HEK293T (cell line): ENCODE measurements at regions not wholly inside any gene's neighbourhood (a gene's known extent, or its start where the extent isn't known, plus 50 kb on each side); places are given as distances from the start of the nearest gene placed in this dataset.
A peak's percentile ranks its signal among the peaks of the same experiment; 100 is the strongest.

ENCODE experiments used
- CTCF ChIA-PET: fragments of 350-600 bp; formaldehyde crosslinking; extraction: SDS; loops from one replicate; lab custom pipeline; 2021; ENCODE audit warnings: antibody characterized with exemption, inconsistent platforms; lab: Yijun Ruan, JAX
- POLR2A ChIA-PET: fragments of 350-600 bp; formaldehyde crosslinking; extraction: SDS; loops from one replicate; lab custom pipeline; 2020; ENCODE audit warnings: antibody characterized with exemption, inconsistent platforms; lab: Yijun Ruan, JAX
- DNase-seq: peaks from one replicate; pipeline ENCODE4 v3.0.0; 2012; ENCODE audit warnings: mixed read lengths; ENCODE audit errors: extremely low spot score
- ARNT ChIP-seq: fragments of 450-650 bp; IDR thresholded peaks from 2 replicates; pipeline ENCODE4 v1.6.1; 2017; ENCODE audit warnings: mild to moderate bottlenecking
- BHLHE40 ChIP-seq: fragments of 450-650 bp; IDR thresholded peaks from 2 replicates; pipeline ENCODE4 v1.6.1; 2016; ENCODE audit warnings: mild to moderate bottlenecking, moderate library complexity, borderline replicate concordance
- CTBP1 ChIP-seq: fragments of 450-650 bp; IDR thresholded peaks from 2 replicates; pipeline ENCODE4 v1.6.1; 2016; ENCODE audit warnings: borderline replicate concordance
- ELF4 ChIP-seq: fragments of 450-650 bp; IDR thresholded peaks from 2 replicates; pipeline ENCODE4 v1.6.1; 2017; ENCODE audit warnings: antibody characterized with exemption
- FOXA1 ChIP-seq: fragments of 450-650 bp; IDR thresholded peaks from 2 replicates; pipeline ENCODE4 v1.6.1; 2016; ENCODE audit warnings: mild to moderate bottlenecking
- FOXK2 ChIP-seq: fragments of 450-650 bp; IDR thresholded peaks from 2 replicates; pipeline ENCODE4 v1.6.1; 2016; ENCODE audit warnings: mild to moderate bottlenecking
- FOXM1 ChIP-seq: fragments of 450-650 bp; IDR thresholded peaks from 2 replicates; pipeline ENCODE4 v1.6.1; 2017; ENCODE audit warnings: mild to moderate bottlenecking, borderline replicate concordance
- HDGF ChIP-seq: fragments of 450-650 bp; IDR thresholded peaks from 2 replicates; pipeline ENCODE4 v1.6.1; 2017; ENCODE audit warnings: antibody characterized with exemption, borderline replicate concordance
- L3MBTL2 ChIP-seq: fragments of 450-650 bp; conservative IDR thresholded peaks from 2 replicates; pipeline ENCODE4 v1.6.1; 2016; ENCODE audit warnings: mild to moderate bottlenecking
- LEF1 ChIP-seq: fragments of 450-650 bp; IDR thresholded peaks from 2 replicates; pipeline ENCODE4 v1.6.1; 2017; ENCODE audit warnings: mild to moderate bottlenecking, borderline replicate concordance
- NFRKB ChIP-seq: fragments of 450-650 bp; IDR thresholded peaks from 2 replicates; pipeline ENCODE4 v1.6.1; 2016; ENCODE audit warnings: mild to moderate bottlenecking, moderate library complexity
- SP1 ChIP-seq: fragments of 450-650 bp; IDR thresholded peaks from 2 replicates; pipeline ENCODE4 v1.6.1; 2017
- SUZ12 ChIP-seq: fragments of 450-650 bp; IDR thresholded peaks from 2 replicates; pipeline ENCODE4 v1.6.1; 2016; ENCODE audit warnings: mild to moderate bottlenecking
- TARDBP ChIP-seq: fragments of 450-650 bp; IDR thresholded peaks from 2 replicates; pipeline ENCODE4 v1.6.1; 2016
- ZNF384 ChIP-seq: fragments of 450-650 bp; IDR thresholded peaks from 2 replicates; pipeline ENCODE4 v1.6.1; 2016
- TF ChIP-seq, protein P1 (sequence below): fragments of 450-650 bp; IDR thresholded peaks from 2 replicates; pipeline ENCODE4 v1.6.1; 2016

DNA sequence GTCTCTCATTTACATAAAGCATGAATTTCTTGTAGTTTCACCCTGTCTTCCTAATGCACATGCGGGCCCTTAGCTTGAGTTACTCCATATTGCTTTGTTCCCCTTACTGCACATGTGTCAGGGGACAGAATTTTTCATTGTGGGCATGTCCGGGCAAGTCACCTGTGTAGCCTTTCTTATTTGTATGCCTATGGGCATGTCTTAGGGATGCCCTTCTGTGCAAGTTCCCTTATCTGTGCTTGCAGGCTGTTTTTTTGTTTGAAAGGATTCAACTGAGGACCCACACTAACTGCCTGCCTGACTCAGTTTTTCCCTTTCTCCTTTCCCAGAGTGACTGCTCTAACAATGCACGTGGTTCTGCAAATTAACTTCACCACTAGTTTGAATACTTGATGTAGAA is 161.7 kb downstream of the YTHDC2 start:
- no peak for DNase-seq
- POLR2A ChIA-PET: no interaction called here
- no peak for TF ChIP-seq HDGF
- TF ChIP-seq L3MBTL2: no peak
- TF ChIP-seq FOXM1: no peak
- no peak for TF ChIP-seq NFRKB
- TF ChIP-seq ELF4: no peak
- no peak for TF ChIP-seq ZNF384
- no peak for TF ChIP-seq FOXK2
- no peak for TF ChIP-seq SUZ12
- no peak for TF ChIP-seq LEF1
- TF ChIP-seq, protein P1, sequence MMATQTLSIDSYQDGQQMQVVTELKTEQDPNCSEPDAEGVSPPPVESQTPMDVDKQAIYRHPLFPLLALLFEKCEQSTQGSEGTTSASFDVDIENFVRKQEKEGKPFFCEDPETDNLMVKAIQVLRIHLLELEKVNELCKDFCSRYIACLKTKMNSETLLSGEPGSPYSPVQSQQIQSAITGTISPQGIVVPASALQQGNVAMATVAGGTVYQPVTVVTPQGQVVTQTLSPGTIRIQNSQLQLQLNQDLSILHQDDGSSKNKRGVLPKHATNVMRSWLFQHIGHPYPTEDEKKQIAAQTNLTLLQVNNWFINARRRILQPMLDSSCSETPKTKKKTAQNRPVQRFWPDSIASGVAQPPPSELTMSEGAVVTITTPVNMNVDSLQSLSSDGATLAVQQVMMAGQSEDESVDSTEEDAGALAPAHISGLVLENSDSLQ: no peak
- TF ChIP-seq ARNT: no peak
- TF ChIP-seq BHLHE40: no peak
- no peak for TF ChIP-seq CTBP1
- TF ChIP-seq TARDBP: no peak
- TF ChIP-seq SP1: no peak
- TF ChIP-seq FOXA1: no peak
- CTCF ChIA-PET: no interaction called here

DNA sequence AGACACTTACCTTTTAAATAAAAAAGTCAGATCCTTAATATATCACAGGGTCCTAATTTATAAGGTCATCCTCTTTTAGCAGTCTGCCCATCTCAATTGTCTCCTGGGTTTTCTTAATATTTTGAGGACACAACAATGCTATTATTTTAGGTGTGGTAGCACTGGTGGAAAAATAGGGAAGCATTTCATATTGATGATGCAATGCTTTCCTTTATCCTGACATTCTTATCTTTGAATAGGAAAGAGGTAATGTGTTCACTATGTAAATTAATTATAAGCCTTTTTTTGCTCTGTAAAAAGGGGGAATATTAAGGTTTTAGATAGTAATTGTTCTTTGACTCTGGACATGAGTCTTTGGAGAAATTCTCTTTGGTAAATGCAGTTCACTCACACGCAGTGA is 164.7 kb downstream of the YTHDC2 start:
- ChIA-PET POLR2A (no interaction called here), CTCF (interaction anchor here (0.6 kb wide), 1 partner anchor 284 kb away, joined by 4 read pairs; no protein-coding TSS in a partner anchor)
- DNase-seq: no peak
- no peak for TF ChIP-seq FOXK2

DNA sequence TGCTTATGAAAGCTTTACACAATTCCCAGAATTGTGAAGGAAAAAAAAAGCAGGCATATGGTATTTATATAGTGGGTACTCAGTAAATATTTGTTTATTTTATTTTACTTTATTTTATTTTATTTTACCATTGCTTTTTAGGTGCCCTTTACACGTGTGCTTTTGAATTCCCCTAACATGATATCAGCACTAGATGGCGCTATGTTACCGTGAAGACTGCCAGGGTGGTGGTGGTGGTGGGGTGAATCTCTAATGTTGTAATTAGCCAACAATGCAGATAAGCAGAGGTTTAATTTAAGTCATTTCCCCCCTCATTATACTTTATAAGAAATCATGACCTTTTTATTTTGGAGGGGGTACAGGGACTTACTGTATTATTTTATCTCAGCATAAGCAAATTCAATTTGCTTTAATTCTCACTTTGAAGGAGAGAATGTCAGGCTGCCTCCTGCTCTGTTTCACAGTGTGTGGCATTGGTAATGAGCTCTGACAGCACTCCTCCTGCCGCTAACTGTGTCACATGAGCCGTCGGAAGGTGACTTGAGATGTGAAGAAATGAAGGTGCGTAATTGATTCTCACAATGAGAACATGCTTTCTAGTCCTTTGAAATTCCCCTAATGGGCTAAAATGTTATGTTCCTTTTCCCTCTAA is 165.6 kb downstream of the YTHDC2 start:
- ChIA-PET POLR2A (no interaction called here), CTCF (interaction anchor here (0.6 to 2.1 kb wide), 5 partner anchors 9 to 283 kb away, joined by 3 to 13 read pairs (median 4); no protein-coding TSS in a partner anchor)
- peak; percentile 52 for DNase-seq
- no peak for TF ChIP-seq LEF1
- no peak for TF ChIP-seq SP1
- no peak for TF ChIP-seq NFRKB
- no peak for TF ChIP-seq BHLHE40
- TF ChIP-seq CTBP1: no peak
- TF ChIP-seq TARDBP: no peak

DNA sequence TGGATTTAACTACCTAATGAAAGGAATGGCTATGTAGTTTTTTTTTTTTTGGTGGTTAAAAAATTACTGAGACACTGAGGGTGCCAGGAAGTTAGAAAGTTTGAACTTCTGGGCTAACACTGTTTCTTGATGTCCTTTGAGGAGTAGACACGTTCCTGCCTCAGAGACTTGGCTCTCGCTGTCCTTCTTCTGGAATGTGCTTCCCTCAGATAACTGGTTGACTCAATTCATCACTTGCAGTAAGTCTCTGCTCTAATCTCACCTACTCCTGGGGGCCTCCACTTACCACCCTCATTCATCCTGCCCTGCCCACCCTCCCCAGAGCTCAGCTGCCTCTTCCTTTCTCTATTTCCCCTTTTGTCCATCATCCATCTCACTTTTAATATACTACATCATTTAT is 167.0 kb downstream of the YTHDC2 start:
- ChIA-PET POLR2A (no interaction called here), CTCF (interaction anchor here (0.6 to 2.1 kb wide), 2 partner anchors 68 to 301 kb away, joined by 4 to 13 read pairs; no protein-coding TSS in a partner anchor)
- no peak for DNase-seq
- TF ChIP-seq BHLHE40 (no peak), HDGF (no peak), FOXK2 (no peak), ARNT (no peak), ZNF384 (no peak)

DNA sequence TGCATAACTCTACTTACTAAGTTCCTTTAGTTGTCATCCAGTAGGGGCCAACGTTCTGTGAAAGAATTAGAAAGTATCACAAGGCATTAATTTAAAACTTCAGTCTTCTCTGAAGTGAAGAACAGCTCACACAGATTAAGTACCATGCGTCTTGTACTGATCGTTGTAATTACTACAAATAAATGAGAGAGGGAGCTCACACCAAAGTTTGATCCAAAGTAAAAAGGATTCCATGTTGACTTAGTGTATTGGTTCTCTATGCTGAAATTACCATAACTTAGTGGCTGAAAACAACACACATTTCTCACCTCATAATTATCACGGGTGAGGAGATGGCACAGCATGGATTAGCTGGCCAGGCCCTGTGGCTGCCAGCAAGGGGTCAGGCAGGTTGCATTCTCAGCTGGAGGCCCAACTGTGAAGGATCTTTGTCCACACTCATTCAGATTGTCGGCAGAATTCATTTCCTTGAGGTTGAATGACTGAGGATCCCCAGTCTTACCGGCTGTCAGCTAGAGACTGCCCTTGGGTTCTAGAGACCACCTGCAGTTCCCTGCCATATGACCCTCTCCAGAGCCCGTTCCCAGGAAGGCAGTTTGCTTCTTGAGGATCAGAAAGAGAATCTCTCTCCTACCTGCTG is 169.1 kb downstream of the YTHDC2 start:
- CTCF ChIA-PET: interaction anchor here (0.6 to 1.2 kb wide), 2 partner anchors 124 to 164 kb away, joined by 3 to 4 read pairs; no protein-coding TSS in a partner anchor
- DNase-seq: no peak
- no peak for TF ChIP-seq FOXM1
- TF ChIP-seq CTBP1: no peak
- no peak for TF ChIP-seq SP1
- TF ChIP-seq FOXA1: no peak
- no peak for TF ChIP-seq SUZ12
- TF ChIP-seq, protein P1: no peak
- TF ChIP-seq TARDBP: no peak
- TF ChIP-seq L3MBTL2: no peak
- no peak for TF ChIP-seq NFRKB
- TF ChIP-seq ELF4: no peak
- TF ChIP-seq ARNT: no peak
- no peak for TF ChIP-seq HDGF
- no peak for TF ChIP-seq BHLHE40
- TF ChIP-seq LEF1: no peak
- no peak for TF ChIP-seq ZNF384
- no peak for TF ChIP-seq FOXK2
- POLR2A ChIA-PET: no interaction called here

DNA sequence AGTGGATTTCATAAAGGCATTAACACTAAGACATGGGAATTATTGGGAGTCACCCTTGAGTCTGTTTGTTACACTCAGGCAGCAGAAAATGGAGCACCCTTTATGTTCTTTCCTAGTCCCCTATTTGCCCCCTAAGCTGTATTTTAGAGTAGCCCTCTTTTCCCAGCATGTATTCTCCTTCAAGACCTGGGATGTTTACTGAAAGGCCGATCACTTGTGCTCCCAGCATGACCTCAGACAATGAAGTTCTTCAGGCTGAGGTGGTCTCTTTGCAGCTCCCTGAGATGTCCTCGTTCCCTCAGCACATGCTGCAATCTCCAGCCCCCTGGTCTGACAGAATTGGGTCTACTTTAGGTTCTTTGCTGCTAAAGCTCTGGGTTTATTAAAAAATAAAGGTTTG is 169.7 kb downstream of the YTHDC2 start:
- TF ChIP-seq ZNF384 (no peak), FOXM1 (no peak), SP1 (no peak), NFRKB (no peak), SUZ12 (no peak), L3MBTL2 (no peak), TARDBP (no peak), ELF4 (no peak), FOXK2 (no peak), BHLHE40 (no peak), HDGF (no peak), ARNT (no peak), CTBP1 (no peak), LEF1 (no peak), FOXA1 (no peak)
- TF ChIP-seq, protein P1: no peak
- CTCF ChIA-PET: no interaction called here
- no peak for DNase-seq
- POLR2A ChIA-PET: no interaction called here
